Activated naive CD4-positive, alpha-beta T cell treated with anti-CD3 and anti-CD28 coated beads for 36 hours (primary cell): ENCODE measurements at regions not wholly inside any gene's neighbourhood (a gene's known extent, or its start where the extent isn't known, plus 50 kb on each side); places are given as distances from the start of the nearest gene placed in this dataset.
"Not testable (repeated sequence)": the region's sequence is repeated elsewhere in the genome, so short reads cannot be mapped to it uniquely, and the experiment has no call there.

ENCODE experiments used
- CTCF ChIA-PET: fragments of 350-600 bp; sonication (Branson Sonifier 250); formaldehyde crosslinking; loops from one replicate; lab custom pipeline; 2021; ENCODE audit warnings: antibody characterized with exemption; lab: Charles Lee
- DNase-seq: peaks from one replicate; pipeline ENCODE4 v3.0.0-alpha.2; 2020
- H3K27ac Mint-ChIP-seq: one replicate; pipeline ENCODE4 v1.8.0; 2021; ENCODE audit warnings: mild to moderate bottlenecking, mixed read lengths
- H3K27me3 Mint-ChIP-seq: one replicate; pipeline ENCODE4 v1.8.0; 2021; ENCODE audit warnings: low read depth, mixed read lengths
- H3K36me3 Mint-ChIP-seq: one replicate; pipeline ENCODE4 v1.8.0; 2021; ENCODE audit warnings: low read depth, mixed read lengths
- H3K4me1 Mint-ChIP-seq: one replicate; pipeline ENCODE4 v1.8.0; 2021; ENCODE audit warnings: low read depth, mixed read lengths
- H3K4me3 Mint-ChIP-seq: one replicate; pipeline ENCODE4 v1.8.0; 2021; ENCODE audit warnings: mild to moderate bottlenecking, moderate library complexity, mixed read lengths
- H3K9me3 Mint-ChIP-seq: one replicate; pipeline ENCODE4 v1.8.0; 2021; ENCODE audit warnings: mixed read lengths
- intact Hi-C: fragments of 100-400 bp; cut with micrococcal nuclease; formaldehyde crosslinking; loops from one replicate; pipeline ENCODE4 v1.15.1; 2023

DNA sequence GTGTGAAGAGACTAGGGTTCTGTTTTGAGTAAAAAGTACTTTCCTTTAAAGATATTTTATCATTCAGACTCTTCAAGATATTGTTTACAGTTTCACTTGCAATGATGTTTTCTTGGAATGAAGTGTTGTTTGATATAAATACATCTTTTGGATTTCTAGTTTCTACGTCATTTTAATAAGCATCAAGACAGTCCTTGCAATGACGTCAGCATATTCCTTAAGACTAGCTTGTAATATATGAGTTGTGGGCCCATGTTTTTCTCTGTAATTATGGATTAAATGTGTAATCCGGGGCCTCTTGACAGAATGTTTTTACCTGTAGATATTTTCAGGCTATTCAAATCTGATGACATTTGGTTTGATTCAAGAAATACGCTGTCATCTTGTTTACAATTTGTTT is 66.1 kb downstream of the RBMX2 start:
- CTCF ChIA-PET, result no interaction called here
- no peaks in the 10 kb centered on the region for H3K36me3 Mint-ChIP-seq
- no peaks in the 10 kb centered on the region for H3K9me3 Mint-ChIP-seq
- no peak overlapping the region for H3K27ac Mint-ChIP-seq
- H3K27me3 Mint-ChIP-seq, result no peaks in the 10 kb centered on the region
- no peak overlapping the region for H3K4me3 Mint-ChIP-seq
- DNase-seq, result no peak
- no peaks in the 10 kb centered on the region for H3K4me1 Mint-ChIP-seq
- intact Hi-C loops, result no loop called here

DNA sequence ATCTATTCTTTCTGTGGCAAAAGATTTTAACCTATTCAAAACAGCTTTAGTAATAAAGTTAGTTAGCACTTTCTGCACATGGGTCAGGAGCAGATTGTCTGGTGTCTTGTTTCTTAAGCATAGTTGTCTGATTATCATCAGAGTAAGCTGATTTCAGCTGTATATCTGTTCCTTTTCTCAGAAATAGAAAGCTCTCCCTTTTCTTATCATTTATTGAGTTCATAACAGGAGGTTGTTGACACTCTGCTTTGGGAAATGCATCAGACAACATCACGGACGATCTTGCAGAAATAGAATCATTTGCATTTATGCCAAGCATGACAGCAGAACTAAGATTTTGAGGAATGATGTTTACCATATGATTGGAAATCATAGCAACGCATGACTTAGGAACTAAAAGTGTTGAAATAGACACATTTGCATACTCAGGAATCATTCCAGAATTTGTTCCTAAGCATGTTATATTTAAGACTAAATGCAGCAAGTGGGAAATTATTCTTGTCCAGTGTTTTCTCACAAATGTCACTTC is 66.7 kb downstream of the RBMX2 start:
- no peak for DNase-seq
- Mint-ChIP-seq H3K36me3 (no peaks in the 10 kb centered on the region), H3K4me3 (no peak overlapping the region), H3K27ac (no peak overlapping the region), H3K9me3 (no peaks in the 10 kb centered on the region), H3K27me3 (no peaks in the 10 kb centered on the region), H3K4me1 (no peaks in the 10 kb centered on the region)
- intact Hi-C loops, result no loop called here
- CTCF ChIA-PET, result no interaction called here

DNA sequence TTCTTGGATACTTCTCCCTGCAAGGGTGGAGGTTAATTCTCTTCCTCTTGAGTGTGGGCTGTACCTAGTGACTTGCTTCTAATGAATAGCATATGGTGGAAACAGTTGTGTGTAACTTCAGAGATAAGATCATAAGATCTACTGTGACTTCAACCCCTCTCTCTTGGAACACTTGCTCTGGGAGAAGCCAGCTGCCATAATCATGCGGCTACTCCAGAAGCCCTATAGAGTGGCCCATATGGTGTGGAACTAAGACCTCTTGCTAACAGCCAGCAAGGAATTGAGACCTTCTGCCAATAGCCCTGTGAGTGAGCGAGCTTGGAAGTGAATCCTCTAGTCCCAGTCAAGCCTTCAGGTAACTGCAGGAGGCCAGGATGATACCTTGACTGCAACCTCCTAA is 81.1 kb downstream of the RBMX2 start:
- no peak overlapping the region for H3K4me3 Mint-ChIP-seq
- intact Hi-C loops, result no loop called here
- CTCF ChIA-PET, result no interaction called here
- no peak overlapping the region for H3K27ac Mint-ChIP-seq
- H3K9me3 Mint-ChIP-seq, result no peaks in the 10 kb centered on the region
- no peaks in the 10 kb centered on the region for H3K4me1 Mint-ChIP-seq
- no peaks in the 10 kb centered on the region for H3K36me3 Mint-ChIP-seq
- no peaks in the 10 kb centered on the region for H3K27me3 Mint-ChIP-seq
- no peak for DNase-seq

DNA sequence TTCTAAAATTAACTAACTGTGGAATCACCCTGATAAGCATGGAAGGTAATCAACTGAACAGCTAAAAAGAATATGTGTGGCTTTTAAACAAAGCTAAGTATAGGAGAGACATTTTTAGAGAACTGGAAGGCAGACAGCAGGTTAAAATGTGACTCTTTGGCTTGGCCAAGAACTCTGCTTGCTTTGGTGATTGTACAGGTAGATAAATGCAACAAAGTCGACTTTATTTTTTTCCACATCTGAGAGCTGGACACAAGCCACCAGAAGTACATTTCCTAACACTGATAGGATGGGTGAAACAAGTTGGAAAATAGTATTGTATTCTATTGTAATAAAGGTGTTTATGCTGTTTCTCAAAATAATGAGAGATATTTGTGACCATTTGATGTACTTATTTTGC is 84.1 kb downstream of the RBMX2 start:
- intact Hi-C loops, result no loop called here
- H3K27ac Mint-ChIP-seq, result no peak overlapping the region
- no peak for DNase-seq
- H3K36me3 Mint-ChIP-seq, result no peaks in the 10 kb centered on the region
- H3K9me3 Mint-ChIP-seq, result no peaks in the 10 kb centered on the region
- CTCF ChIA-PET, result no interaction called here
- no peaks in the 10 kb centered on the region for H3K4me1 Mint-ChIP-seq
- H3K4me3 Mint-ChIP-seq, result no peak overlapping the region
- no peaks in the 10 kb centered on the region for H3K27me3 Mint-ChIP-seq

DNA sequence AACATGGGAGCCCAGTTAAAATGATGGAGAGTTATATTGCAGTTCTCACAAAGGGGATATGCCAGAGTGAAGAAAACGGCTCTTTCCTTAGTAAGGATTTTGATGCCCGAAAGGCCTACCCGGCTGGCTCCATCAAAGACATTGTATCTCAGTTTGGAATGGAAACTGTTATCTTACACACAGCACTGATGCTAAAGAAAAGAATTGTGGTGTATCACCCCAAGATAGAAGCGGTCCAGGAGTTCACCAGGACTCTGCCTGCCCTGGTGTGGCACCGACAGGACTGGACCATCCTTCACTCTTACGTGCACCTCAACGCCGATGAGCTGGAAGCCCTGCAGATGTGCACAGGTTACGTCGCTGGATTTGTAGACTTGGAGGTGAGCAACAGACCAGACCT is 93.7 kb downstream of the RBMX2 start:
- H3K36me3 Mint-ChIP-seq, H3K4me3 Mint-ChIP-seq, H3K9me3 Mint-ChIP-seq, DNase-seq, H3K27ac Mint-ChIP-seq, H3K27me3 Mint-ChIP-seq, H3K4me1 Mint-ChIP-seq, intact Hi-C loops, CTCF ChIA-PET: not testable (repeated sequence)

DNA sequence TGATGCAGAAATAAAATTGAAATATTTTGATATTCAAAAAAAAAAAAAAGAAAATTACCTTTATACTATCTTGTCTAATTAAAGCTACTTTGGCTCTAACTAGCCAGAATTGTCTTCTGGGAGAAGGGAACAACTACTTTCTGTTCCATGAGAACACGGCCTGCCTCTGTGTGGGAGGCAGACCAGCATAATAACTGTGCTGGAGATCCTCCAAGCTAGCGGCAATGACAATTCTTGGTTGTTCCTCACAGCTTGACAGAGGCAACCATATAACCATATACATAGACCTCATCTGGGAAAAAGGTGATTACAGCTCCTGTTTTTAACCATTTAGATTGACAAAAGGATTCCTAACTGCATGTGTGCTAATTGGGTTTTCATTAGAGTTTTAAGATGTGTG is 95.7 kb downstream of the RBMX2 start:
- intact Hi-C loops, result no loop called here
- Mint-ChIP-seq H3K9me3 (no peaks in the 10 kb centered on the region), H3K27ac (no peak overlapping the region), H3K27me3 (no peaks in the 10 kb centered on the region), H3K36me3 (no peaks in the 10 kb centered on the region), H3K4me3 (no peak overlapping the region), H3K4me1 (no peaks in the 10 kb centered on the region)
- CTCF ChIA-PET, result interaction anchor here (0.6 kb wide), 1 partner anchor 34 kb away, joined by 3 read pairs; no protein-coding TSS in a partner anchor
- no peak for DNase-seq

DNA sequence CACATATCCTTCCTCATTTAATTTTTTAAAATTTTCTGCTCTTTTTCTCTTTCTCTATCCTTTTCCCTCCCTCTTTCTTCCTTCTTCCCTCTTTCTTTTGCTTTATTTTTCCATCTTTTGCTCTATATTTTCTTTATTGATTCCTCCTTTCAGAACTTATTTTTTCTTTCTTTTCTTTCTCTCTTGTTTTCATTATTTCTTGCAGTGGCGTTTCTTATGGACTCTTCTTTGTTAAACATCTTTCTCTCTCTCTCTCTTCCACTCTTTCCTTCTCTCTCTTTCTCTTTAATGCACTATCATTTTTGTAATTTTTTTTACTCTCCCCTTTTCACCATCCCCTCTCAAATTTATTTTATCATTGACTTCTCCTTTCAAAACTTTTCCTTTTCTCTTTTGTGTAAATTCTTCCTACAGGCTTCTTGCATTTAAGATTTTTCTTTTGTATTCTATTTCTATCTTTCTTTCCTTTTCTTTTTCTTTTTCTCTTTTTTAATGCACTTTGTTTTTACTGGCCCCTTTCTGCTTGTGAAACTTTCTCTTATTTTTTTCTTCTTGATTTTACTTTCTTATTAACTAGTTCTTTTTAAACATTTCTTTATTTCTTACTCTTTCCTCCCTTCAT is 97.0 kb downstream of the RBMX2 start:
- DNase-seq, result no peak
- Mint-ChIP-seq H3K27me3 (no peaks in the 10 kb centered on the region), H3K36me3 (no peaks in the 10 kb centered on the region), H3K4me3 (no peak overlapping the region), H3K27ac (no peak overlapping the region), H3K9me3 (no peaks in the 10 kb centered on the region), H3K4me1 (no peaks in the 10 kb centered on the region)
- intact Hi-C loops, result no loop called here
- CTCF ChIA-PET, result no interaction called here

DNA sequence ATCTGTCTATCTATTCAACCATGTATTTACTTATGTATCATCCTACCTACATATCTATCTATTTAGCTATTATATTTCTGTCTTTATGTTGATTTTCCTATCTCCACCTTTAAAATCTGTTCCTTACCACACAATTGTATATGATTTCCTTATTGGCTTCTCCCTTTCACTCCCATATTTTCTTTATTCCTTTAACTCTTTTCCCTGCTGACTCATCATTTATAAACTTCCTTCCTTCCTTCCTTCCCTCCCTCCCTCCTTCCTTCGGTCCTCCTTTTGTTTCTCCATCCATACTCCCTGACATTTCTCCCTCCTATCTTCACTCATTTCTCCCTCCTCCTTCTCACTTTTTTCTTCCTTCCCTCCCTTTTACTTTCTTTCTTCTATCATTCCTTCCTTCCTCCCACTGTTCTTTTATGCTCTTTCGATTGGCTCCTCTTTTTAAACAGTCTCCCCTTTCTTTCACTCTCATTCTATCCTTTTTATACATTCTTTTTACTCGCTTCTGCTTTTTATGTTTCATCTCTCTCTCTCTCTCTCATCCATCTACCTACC is 100.3 kb downstream of the RBMX2 start:
- no peak for DNase-seq
- H3K9me3 Mint-ChIP-seq, result no peaks in the 10 kb centered on the region
- peaks cover 2% of the 10 kb centered on the region for H3K27me3 Mint-ChIP-seq
- no peak overlapping the region for H3K4me3 Mint-ChIP-seq
- H3K27ac Mint-ChIP-seq, result no peak overlapping the region
- no peaks in the 10 kb centered on the region for H3K36me3 Mint-ChIP-seq
- CTCF ChIA-PET, result interaction anchor here (0.5 kb wide), 1 partner anchor 190 kb away, joined by 3 read pairs; no protein-coding TSS in a partner anchor
- H3K4me1 Mint-ChIP-seq, result no peaks in the 10 kb centered on the region
- intact Hi-C loops, result no loop called here

DNA sequence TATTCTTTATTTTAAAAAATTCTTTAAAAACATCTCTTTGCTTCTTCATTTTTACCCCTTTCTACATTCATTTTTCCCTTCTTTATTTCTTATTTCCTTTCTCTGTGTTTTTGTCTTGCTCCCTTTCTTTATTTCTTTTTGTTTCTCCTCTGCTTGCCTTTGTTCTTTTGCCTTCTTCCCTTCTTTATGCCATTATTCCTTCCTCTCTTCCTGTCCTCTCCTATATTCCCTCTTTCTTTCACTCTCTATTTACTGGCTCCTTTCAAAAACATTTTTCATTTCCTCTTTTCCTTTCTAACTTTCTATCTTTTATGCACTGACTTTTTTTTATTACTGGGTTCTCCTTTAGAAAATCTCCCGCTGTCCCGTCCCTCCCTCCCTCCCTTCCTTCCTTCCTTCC is 102.2 kb downstream of the RBMX2 start:
- Mint-ChIP-seq H3K36me3 (no peaks in the 10 kb centered on the region), H3K9me3 (no peaks in the 10 kb centered on the region), H3K4me3 (no peak overlapping the region), H3K4me1 (no peaks in the 10 kb centered on the region), H3K27me3 (peaks cover 2% of the 10 kb centered on the region), H3K27ac (no peak overlapping the region)
- DNase-seq, result no peak
- intact Hi-C loops, result no loop called here
- CTCF ChIA-PET, result no interaction called here

DNA sequence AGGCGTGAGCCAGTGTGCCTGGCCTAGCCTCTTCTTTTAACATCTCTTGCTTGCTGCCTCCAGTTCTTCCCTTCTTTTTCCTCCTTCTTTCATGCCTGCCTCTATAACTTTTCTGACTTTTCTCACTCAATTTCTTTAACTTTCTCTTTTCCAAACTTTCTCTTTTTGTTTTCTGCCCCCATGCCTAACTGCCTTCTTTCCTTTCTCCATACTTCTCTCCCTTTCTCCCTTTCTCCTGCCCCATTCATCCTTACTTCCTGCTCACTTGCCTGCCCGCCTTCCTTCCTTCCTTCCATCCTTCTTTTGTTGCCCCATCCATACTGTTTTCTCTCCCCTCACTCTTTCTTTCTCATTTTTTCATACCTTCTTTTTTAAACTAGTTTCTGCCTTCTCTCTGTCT is 105.2 kb downstream of the RBMX2 start:
- CTCF ChIA-PET, result no interaction called here
- Mint-ChIP-seq H3K27ac (no peak overlapping the region), H3K27me3 (peaks cover 4% of the 10 kb centered on the region), H3K36me3 (no peaks in the 10 kb centered on the region), H3K4me3 (no peak overlapping the region), H3K4me1 (no peaks in the 10 kb centered on the region), H3K9me3 (no peaks in the 10 kb centered on the region)
- intact Hi-C loops, result no loop called here
- DNase-seq, result no peak

DNA sequence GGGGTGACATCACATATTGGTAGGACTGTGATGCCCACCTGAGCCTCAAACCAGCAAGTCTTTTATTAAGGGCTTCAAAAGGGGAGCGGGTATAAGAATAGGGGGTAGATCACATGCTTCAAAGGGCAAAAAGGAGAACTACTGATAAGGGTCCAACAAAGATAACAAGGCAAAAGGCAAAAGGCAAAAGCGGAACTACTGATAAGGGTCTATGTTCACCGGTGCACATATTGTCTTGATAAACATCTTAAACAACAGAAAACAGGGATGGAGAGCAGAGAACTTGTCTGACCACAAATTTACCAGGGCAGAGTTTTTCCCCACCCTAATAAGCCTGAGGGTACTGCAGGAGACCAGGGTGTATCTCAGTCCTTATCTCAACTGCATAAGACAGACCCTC is 110.7 kb downstream of the RBMX2 start:
- H3K4me1 Mint-ChIP-seq, H3K4me3 Mint-ChIP-seq: not testable (repeated sequence)

DNA sequence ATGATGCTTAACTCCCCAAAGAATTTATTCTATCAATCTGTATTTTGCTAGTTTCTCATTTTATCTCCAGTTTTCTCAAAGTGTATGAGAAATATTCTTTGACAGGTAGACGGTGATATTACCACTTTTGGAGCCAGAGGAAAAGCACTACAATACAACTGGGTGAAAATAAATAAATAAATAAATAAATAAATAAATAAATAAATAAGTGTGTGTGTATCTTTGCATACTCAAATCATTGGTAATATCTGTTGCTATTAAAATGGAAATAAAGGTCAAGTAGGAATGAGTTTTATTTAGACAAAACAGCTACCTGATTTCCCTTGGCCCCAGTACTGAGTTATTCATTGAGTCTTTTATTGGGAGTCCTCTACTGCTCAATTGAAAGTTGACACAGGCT is 114.3 kb downstream of the RBMX2 start:
- H3K27me3 Mint-ChIP-seq, result peaks cover 8% of the 10 kb centered on the region
- CTCF ChIA-PET, result no interaction called here
- no peak for DNase-seq
- H3K27ac Mint-ChIP-seq, result no peak overlapping the region
- H3K4me1 Mint-ChIP-seq, result no peaks in the 10 kb centered on the region
- no peaks in the 10 kb centered on the region for H3K36me3 Mint-ChIP-seq
- no peaks in the 10 kb centered on the region for H3K9me3 Mint-ChIP-seq
- H3K4me3 Mint-ChIP-seq, result no peak overlapping the region
- intact Hi-C loops, result no loop called here

More for the DNA sequence above, 110.7 kb downstream of the RBMX2 start:
- H3K36me3 Mint-ChIP-seq, CTCF ChIA-PET, H3K27ac Mint-ChIP-seq, DNase-seq, intact Hi-C loops, H3K27me3 Mint-ChIP-seq, H3K9me3 Mint-ChIP-seq: not testable (repeated sequence)
